ENCODE measurements at regions not wholly inside any gene's neighbourhood (a gene's known extent, or its start where the extent isn't known, plus 50 kb on each side); places are given as distances from the start of the nearest gene placed in this dataset.

DNA sequence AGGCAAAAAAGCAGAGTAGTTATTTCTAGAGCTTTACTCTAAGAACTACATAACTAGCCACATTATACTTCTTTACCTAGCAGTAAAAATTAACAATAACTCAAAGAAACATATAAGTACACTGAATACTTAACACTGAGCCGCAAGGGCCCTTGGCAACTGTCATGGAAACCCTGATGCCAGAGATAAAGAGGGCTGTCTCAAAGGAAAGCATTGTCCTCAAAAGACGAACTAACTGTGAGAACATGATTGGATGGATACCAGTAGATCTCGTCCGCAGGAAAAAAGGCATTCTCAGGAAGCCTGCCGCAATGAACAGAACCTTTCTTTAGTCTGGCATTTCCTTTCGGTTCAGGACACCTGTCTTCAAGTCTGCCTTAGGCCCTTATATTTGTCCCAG lies 379.0 kb upstream of the SLC30A5 start:
- H3K36me3 ChIP-seq (ENCODE audit: control insufficient read depth, insufficient read depth, low read length), result no peaks in the 10 kb centered on the region
- WGBS (ENCODE audit: extremely low coverage, insufficient coverage, low lambda C conversion rate), result no CpG with 5 or more reads among the region's 6 CpGs

DNA sequence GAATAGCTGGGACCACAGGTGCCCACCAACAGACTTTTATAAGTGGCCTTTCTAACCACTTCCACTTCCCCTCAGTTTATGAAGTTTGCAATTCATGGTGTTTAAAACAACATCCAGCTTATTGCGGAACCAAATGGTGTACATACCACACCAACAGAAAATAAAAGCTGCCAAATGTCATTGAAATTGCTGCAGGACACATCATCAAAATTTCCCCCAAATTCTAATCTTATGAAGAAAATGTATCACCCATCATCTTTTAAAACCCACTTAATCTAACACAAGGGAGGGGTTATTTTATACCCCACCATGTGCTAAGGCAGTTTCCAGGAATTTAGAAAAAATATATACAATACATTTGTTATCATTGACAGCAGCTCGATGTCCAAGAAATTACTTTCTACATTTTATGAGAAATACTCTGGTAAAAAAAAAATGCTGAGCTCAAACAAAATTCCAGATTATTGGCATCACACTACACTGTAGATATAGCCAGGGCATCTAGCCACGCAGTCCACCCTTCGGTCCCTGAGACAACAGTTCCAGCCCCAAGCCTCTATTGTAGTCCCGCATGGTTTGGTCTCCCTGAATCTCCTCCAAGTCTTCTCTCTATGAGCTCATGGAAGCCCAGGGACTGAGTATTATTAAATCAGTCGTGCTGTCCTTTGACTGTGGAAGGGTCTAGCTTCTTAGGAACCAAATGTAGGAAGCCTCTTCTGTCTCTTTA lies 372.8 kb upstream of the SLC30A5 start:
- Histone ChIP-seq H2BK5ac (ENCODE audit: low read length) (no peak overlapping the region), H3K56ac (ENCODE audit: low read length) (no peak overlapping the region), H3K79me1 (ENCODE audit: low read length) (no peaks in the 10 kb centered on the region), H3K79me2 (ENCODE audit: control insufficient read depth, insufficient read depth, low read length) (no peaks in the 10 kb centered on the region), H4K5ac (ENCODE audit: low read length) (no peak overlapping the region), H3K36me3 (ENCODE audit: control insufficient read depth, insufficient read depth, low read length) (no peaks in the 10 kb centered on the region), H3K27ac (ENCODE audit: low read depth, low read length) (no peak overlapping the region), H2BK120ac (ENCODE audit: low read depth, low read length) (no peak overlapping the region), H3K4ac (ENCODE audit: low read depth, low read length) (no peak overlapping the region), H3K4me2 (ENCODE audit: low read length) (no peak overlapping the region), H2BK15ac (replicated peaks; ENCODE audit: low read depth) (no peak overlapping the region), H3K23ac (ENCODE audit: low read length) (no peak overlapping the region), H4K8ac (ENCODE audit: low read depth, low read length) (no peak overlapping the region), H3K27me3 (ENCODE audit: insufficient read depth, low read length, poor library complexity) (no peaks in the 10 kb centered on the region), H3K9ac (ENCODE audit: low read length) (no peak overlapping the region), H3K4me1 (ENCODE audit: control insufficient read depth, low read depth, low read length) (no peaks in the 10 kb centered on the region), H3K18ac (ENCODE audit: low read length) (no peak overlapping the region), H3K4me3 (ENCODE audit: low read length) (no peak overlapping the region), H2AK5ac (ENCODE audit: low read length) (no peak overlapping the region)
- no CpG with 5 or more reads among the region's 6 CpGs for WGBS (ENCODE audit: extremely low coverage, insufficient coverage, low lambda C conversion rate)
- DNase-seq, result no peak

More for the DNA sequence above, 379.0 kb upstream of the SLC30A5 start:
- no peak overlapping the region for H4K5ac ChIP-seq (ENCODE audit: low read length)
- H3K27me3 ChIP-seq (ENCODE audit: insufficient read depth, low read length, poor library complexity), result no peaks in the 10 kb centered on the region
- H3K9ac ChIP-seq (ENCODE audit: low read length), result no peak overlapping the region
- no peak overlapping the region for H3K23ac ChIP-seq (ENCODE audit: low read length)
- H3K18ac ChIP-seq (ENCODE audit: low read length), result no peak overlapping the region
- H2AK5ac ChIP-seq (ENCODE audit: low read length), result no peak overlapping the region
- H3K79me2 ChIP-seq (ENCODE audit: control insufficient read depth, insufficient read depth, low read length), result no peaks in the 10 kb centered on the region
- H3K4ac ChIP-seq (ENCODE audit: low read depth, low read length), result no peak overlapping the region
- no peak overlapping the region for H3K4me3 ChIP-seq (ENCODE audit: low read length)
- no peak overlapping the region for H3K4me2 ChIP-seq (ENCODE audit: low read length)
- no peak overlapping the region for H2BK5ac ChIP-seq (ENCODE audit: low read length)
- H3K27ac ChIP-seq (ENCODE audit: low read depth, low read length), result no peak overlapping the region
- H2BK15ac ChIP-seq (replicated peaks; ENCODE audit: low read depth), result no peak overlapping the region
- no peak overlapping the region for H3K56ac ChIP-seq (ENCODE audit: low read length)
- DNase-seq, result no peak
- H3K79me1 ChIP-seq (ENCODE audit: low read length), result no peaks in the 10 kb centered on the region
- H2BK120ac ChIP-seq (ENCODE audit: low read depth, low read length), result no peak overlapping the region
- no peaks in the 10 kb centered on the region for H3K4me1 ChIP-seq (ENCODE audit: control insufficient read depth, low read depth, low read length)
- no peak overlapping the region for H4K8ac ChIP-seq (ENCODE audit: low read depth, low read length)

DNA sequence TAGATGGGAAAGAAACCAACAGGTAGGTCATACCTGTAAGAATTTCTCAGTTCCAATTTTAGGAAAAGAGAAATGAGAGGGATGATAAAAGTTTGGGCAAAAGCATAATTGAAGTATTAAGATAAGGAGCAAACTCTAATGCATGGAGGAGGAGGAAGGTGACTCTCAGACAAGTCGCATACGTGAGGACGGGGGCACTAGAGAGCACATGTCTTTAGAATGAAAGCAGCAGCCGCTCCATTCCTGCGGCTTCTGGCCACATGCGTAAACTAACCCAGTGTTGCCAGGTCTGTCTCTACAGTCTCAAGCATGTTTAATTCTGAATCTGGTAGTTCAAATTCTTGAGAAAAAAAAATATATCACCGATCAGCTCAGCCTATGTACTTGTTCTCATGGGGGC lies 371.5 kb upstream of the SLC30A5 start:
- H3K4me2 ChIP-seq (ENCODE audit: low read length), result no peak overlapping the region
- H4K8ac ChIP-seq (ENCODE audit: low read depth, low read length), result no peak overlapping the region
- H3K18ac ChIP-seq (ENCODE audit: low read length), result no peak overlapping the region
- H3K27ac ChIP-seq (ENCODE audit: low read depth, low read length), result no peak overlapping the region
- DNase-seq, result no peak
- no peak overlapping the region for H4K5ac ChIP-seq (ENCODE audit: low read length)
- H2AK5ac ChIP-seq (ENCODE audit: low read length), result no peak overlapping the region
- no peaks in the 10 kb centered on the region for H3K36me3 ChIP-seq (ENCODE audit: control insufficient read depth, insufficient read depth, low read length)
- H3K4me3 ChIP-seq (ENCODE audit: low read length), result no peak overlapping the region
- H3K9ac ChIP-seq (ENCODE audit: low read length), result no peak overlapping the region
- no peak overlapping the region for H2BK5ac ChIP-seq (ENCODE audit: low read length)
- H2BK15ac ChIP-seq (replicated peaks; ENCODE audit: low read depth), result no peak overlapping the region
- H3K79me2 ChIP-seq (ENCODE audit: control insufficient read depth, insufficient read depth, low read length), result no peaks in the 10 kb centered on the region
- H3K4me1 ChIP-seq (ENCODE audit: control insufficient read depth, low read depth, low read length), result no peaks in the 10 kb centered on the region
- no peak overlapping the region for H3K56ac ChIP-seq (ENCODE audit: low read length)
- H3K4ac ChIP-seq (ENCODE audit: low read depth, low read length), result no peak overlapping the region
- H3K23ac ChIP-seq (ENCODE audit: low read length), result no peak overlapping the region
- H3K79me1 ChIP-seq (ENCODE audit: low read length), result no peaks in the 10 kb centered on the region
- H3K27me3 ChIP-seq (ENCODE audit: insufficient read depth, low read length, poor library complexity), result no peaks in the 10 kb centered on the region
- no CpG with 5 or more reads among the region's 7 CpGs for WGBS (ENCODE audit: extremely low coverage, insufficient coverage, low lambda C conversion rate)
- no peak overlapping the region for H2BK120ac ChIP-seq (ENCODE audit: low read depth, low read length)

DNA sequence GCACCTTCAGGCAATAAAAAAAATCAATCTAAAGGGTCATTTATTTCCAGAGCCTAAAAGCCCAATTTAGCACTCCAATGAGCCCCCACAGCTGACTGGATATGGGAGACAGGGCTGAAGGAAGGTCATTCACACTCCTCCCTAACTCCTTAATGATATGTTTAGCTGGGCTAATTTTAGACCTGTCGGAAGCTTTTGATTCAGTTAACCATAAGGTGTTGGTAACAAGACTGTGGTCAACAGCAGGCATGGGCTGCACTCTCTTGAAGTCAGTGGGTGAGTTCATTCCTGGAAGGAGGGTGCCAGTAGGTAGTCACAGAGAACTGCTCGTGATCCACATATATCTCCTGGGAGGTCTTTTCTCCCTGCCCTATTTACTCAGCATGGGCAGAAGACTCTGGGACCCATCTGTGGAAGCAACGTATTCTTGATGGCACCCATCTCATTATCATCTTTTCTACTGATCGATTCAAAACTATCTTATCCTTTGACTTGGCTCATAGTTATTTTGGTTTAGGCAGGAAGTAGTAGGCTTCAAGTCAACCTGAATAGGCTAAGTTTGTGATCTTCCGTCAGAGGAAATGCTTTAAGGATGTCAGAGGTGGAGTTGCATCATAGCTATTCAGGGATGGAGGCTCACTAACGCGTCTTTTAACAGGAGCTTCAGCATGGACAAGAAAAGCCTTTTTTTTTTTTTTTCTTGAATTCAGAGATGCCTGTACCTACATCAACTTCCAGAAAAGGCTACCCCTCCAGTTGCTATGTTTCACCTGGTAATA lies 367.7 kb upstream of the SLC30A5 start:
- Histone ChIP-seq H2BK120ac (ENCODE audit: low read depth, low read length) (no peak overlapping the region), H3K27me3 (ENCODE audit: insufficient read depth, low read length, poor library complexity) (no peaks in the 10 kb centered on the region), H3K4me1 (ENCODE audit: control insufficient read depth, low read depth, low read length) (no peaks in the 10 kb centered on the region), H3K4me2 (ENCODE audit: low read length) (no peak overlapping the region), H3K4me3 (ENCODE audit: low read length) (no peak overlapping the region), H3K9ac (ENCODE audit: low read length) (no peak overlapping the region), H4K8ac (ENCODE audit: low read depth, low read length) (no peak overlapping the region), H3K79me1 (ENCODE audit: low read length) (no peaks in the 10 kb centered on the region), H2AK5ac (ENCODE audit: low read length) (no peak overlapping the region), H4K5ac (ENCODE audit: low read length) (no peak overlapping the region), H3K23ac (ENCODE audit: low read length) (no peak overlapping the region), H3K27ac (ENCODE audit: low read depth, low read length) (no peak overlapping the region), H3K79me2 (ENCODE audit: control insufficient read depth, insufficient read depth, low read length) (no peaks in the 10 kb centered on the region), H2BK5ac (ENCODE audit: low read length) (no peak overlapping the region), H3K36me3 (ENCODE audit: control insufficient read depth, insufficient read depth, low read length) (no peaks in the 10 kb centered on the region), H3K18ac (ENCODE audit: low read length) (no peak overlapping the region), H3K4ac (ENCODE audit: low read depth, low read length) (no peak overlapping the region), H2BK15ac (replicated peaks; ENCODE audit: low read depth) (no peak overlapping the region), H3K56ac (ENCODE audit: low read length) (no peak overlapping the region)
- no peak for DNase-seq
- no CpG with 5 or more reads among the region's 7 CpGs for WGBS (ENCODE audit: extremely low coverage, insufficient coverage, low lambda C conversion rate)

DNA sequence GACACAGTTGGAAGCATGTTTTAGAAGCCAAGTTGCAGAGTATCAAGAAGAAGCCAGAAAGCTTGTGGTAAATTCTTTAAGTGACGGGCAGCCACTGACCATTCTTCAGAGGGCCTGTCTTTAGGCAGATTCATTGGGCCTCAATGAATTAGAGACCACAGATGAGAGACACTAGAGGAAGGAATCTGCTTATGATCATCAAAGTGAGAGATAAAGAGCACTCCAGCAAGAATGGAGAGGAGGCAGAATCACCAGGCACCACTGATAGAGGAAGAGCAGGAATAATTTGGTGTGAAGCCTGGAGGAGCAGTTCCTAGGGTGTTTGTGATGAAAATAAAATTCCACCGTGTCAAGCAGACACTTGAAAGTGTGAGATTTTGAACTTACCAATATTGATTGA lies 365.9 kb upstream of the SLC30A5 start:
- Histone ChIP-seq H4K5ac (ENCODE audit: low read length) (no peak overlapping the region), H3K4ac (ENCODE audit: low read depth, low read length) (no peak overlapping the region), H2BK120ac (ENCODE audit: low read depth, low read length) (no peak overlapping the region), H3K23ac (ENCODE audit: low read length) (no peak overlapping the region), H3K36me3 (ENCODE audit: control insufficient read depth, insufficient read depth, low read length) (no peaks in the 10 kb centered on the region), H3K18ac (ENCODE audit: low read length) (no peak overlapping the region), H3K56ac (ENCODE audit: low read length) (no peak overlapping the region), H2AK5ac (ENCODE audit: low read length) (no peak overlapping the region), H3K4me2 (ENCODE audit: low read length) (no peak overlapping the region), H3K79me1 (ENCODE audit: low read length) (no peaks in the 10 kb centered on the region), H3K9ac (ENCODE audit: low read length) (no peak overlapping the region), H2BK15ac (replicated peaks; ENCODE audit: low read depth) (no peak overlapping the region), H3K27ac (ENCODE audit: low read depth, low read length) (no peak overlapping the region), H2BK5ac (ENCODE audit: low read length) (no peak overlapping the region), H3K27me3 (ENCODE audit: insufficient read depth, low read length, poor library complexity) (no peaks in the 10 kb centered on the region), H4K8ac (ENCODE audit: low read depth, low read length) (no peak overlapping the region), H3K79me2 (ENCODE audit: control insufficient read depth, insufficient read depth, low read length) (no peaks in the 10 kb centered on the region), H3K4me1 (ENCODE audit: control insufficient read depth, low read depth, low read length) (no peaks in the 10 kb centered on the region), H3K4me3 (ENCODE audit: low read length) (no peak overlapping the region)
- peak; percentile 74 for DNase-seq
- no CpG with 5 or more reads among the region's 2 CpGs for WGBS (ENCODE audit: extremely low coverage, insufficient coverage, low lambda C conversion rate)

Measured in mesendoderm (in vitro differentiated cells).